ENCODE measurements at regions not wholly inside any gene's neighbourhood (a gene's known extent, or its start where the extent isn't known, plus 50 kb on each side); places are given as distances from the start of the nearest gene placed in this dataset.

DNA sequence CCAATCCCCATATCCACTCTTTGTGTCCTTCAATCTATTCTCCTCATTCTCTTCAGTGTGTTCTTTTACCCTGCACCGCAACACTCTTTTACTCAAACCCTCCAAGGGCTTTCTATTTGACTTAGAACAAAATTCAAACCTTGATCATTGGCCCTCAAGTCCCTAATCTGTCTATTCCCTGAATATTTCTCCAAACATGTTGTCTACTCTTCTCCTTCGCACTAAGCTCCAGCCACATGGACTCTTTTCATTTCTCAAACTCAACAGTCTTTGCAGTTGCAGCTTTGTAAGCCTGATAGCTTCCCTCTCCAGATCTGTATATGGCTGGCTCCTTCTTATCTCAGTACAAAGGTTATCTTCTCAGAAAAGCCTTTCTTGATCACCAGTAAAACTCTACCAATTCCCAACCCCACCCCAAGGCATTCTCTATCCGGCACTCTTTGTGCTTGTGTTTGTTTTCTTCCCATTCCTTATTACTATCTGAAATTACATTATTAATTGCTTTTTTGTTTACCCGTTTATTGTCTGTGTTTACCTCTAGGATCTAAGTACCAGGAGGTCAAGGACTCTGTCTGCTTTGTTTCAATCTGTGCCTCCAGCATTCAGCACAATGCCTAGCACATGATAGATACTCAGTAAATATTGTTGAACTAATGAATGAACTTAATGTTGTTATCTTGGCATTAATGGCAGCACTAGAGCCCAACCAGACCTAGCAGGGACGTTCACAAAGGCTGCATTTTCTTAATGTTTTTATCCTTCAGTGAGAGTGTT is 147.4 kb downstream of the BBOX1 start:
- H3K27ac ChIP-seq (ENCODE audit: low read depth in 2 of 2, low read length in 1 of 2), result no peak overlapping the region
- H3K9me2 ChIP-seq, result no peaks in the 10 kb centered on the region
- ChIA-PET CTCF (interaction anchor here (6.0 kb wide), 1 partner anchor 295 kb away, joined by 223 read pairs; no protein-coding TSS in a partner anchor), POLR2A (no interaction called here)
- 62% methylated on average over 5 of the region's 5 CpGs for whole genome bisulfite sequencing (ENCODE audit: low lambda C conversion rate)
- no peak overlapping the region for H3K4me2 ChIP-seq
- no peaks in the 10 kb centered on the region for H3K36me3 ChIP-seq (replicated peaks in 1 of 2; ENCODE audit: control insufficient read depth in 1 of 2, insufficient read depth in 2 of 2, low read length in 1 of 2)
- H3K4me1 ChIP-seq (ENCODE audit: control insufficient read depth in 1 of 2, insufficient read depth in 2 of 2, low read depth in 1 of 2, low read length in 1 of 2), result peaks cover 0 to 21% of the 10 kb centered on the region in 2 experiments; a peak in 2 of 4 replicates
- H3K9me3 ChIP-seq, result no peaks in the 10 kb centered on the region
- H3K79me2 ChIP-seq (ENCODE audit: insufficient read depth), result no peaks in the 10 kb centered on the region
- no peak overlapping the region for H3K9ac ChIP-seq
- no peak for DNase-seq
- H2AFZ ChIP-seq (ENCODE audit: low read depth), result no peak overlapping the region
- no peak overlapping the region for H3K4me3 ChIP-seq (ENCODE audit: low read depth in 2 of 2, low read length in 1 of 2)
- H4K20me1 ChIP-seq (ENCODE audit: insufficient read depth), result no peaks in the 10 kb centered on the region
- no peaks in the 10 kb centered on the region for H3K27me3 ChIP-seq (ENCODE audit: insufficient read depth)
- no peaks in the 10 kb centered on the region for H3F3A ChIP-seq (replicated peaks; ENCODE audit: insufficient read depth)
- TF ChIP-seq FOXJ3 (CRISPR knock-in tag; IDR thresholded peaks at IDR 0.05) (no peak), FOSL2 (IDR thresholded peaks at IDR 0.05; ENCODE audit: borderline replicate concordance, low read depth) (no peak), NFIC (IDR thresholded peaks at IDR 0.05; ENCODE audit: borderline replicate concordance) (no peak)
- TF ChIP-seq, protein P1, sequence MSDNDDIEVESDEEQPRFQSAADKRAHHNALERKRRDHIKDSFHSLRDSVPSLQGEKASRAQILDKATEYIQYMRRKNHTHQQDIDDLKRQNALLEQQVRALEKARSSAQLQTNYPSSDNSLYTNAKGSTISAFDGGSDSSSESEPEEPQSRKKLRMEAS (IDR thresholded peaks at IDR 0.05; ENCODE audit: low read depth), result no peak

DNA sequence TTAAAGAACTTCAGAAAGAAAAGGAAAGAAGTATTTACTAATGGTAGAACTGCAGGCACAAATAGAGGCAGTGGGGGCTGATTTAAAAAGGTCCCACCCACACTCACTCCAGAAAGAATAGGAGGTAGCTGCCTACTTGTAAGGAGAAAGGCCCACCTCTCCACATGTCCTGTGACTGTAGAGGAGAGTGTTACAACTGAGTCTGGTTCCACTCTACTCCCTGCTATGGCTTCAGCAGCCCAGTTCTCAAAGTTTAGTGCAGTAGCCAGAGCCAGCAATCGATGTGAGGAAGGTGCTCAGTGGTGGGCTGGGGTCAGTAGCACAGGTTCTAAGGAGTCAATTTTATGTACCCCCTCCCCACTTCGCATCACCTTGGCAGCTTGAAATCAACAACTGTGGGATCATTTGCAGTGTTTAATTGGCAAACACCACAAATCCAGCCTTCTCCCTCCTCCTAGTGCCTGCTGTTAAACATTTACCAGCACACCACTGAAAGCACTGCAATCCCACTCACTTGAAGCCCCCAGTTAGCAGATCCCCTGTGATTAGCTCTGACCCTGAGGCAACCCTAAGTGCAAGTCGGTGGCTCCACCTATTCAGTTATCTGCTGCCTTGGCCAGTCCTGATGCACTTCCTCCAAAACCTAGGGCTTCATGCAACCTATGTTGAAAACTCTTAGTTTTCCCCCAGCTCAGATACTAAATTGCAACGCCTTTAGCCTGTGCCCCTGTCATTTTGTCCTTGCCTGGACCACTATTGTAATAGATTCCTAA is 146.6 kb downstream of the BBOX1 start:
- H3K9me3 ChIP-seq, result no peaks in the 10 kb centered on the region
- no peak for TF ChIP-seq ELF1 (IDR thresholded peaks at IDR 0.05)
- H3K27me3 ChIP-seq (ENCODE audit: insufficient read depth), result no peaks in the 10 kb centered on the region
- CTCF ChIA-PET, result interaction anchor here (0.8 to 6.0 kb wide), 3 partner anchors 109 to 309 kb away, joined by 3 to 223 read pairs (median 9); no protein-coding TSS in a partner anchor
- H3K79me2 ChIP-seq (ENCODE audit: insufficient read depth), result no peaks in the 10 kb centered on the region
- H3K27ac ChIP-seq (ENCODE audit: low read depth in 2 of 2, low read length in 1 of 2), result no peak overlapping the region
- H3K4me3 ChIP-seq (ENCODE audit: low read depth in 2 of 2, low read length in 1 of 2), result no peak overlapping the region
- no peak overlapping the region for H3K4me2 ChIP-seq
- H3F3A ChIP-seq (replicated peaks; ENCODE audit: insufficient read depth), result no peaks in the 10 kb centered on the region
- no peak overlapping the region for H2AFZ ChIP-seq (ENCODE audit: low read depth)
- H3K9me2 ChIP-seq, result no peaks in the 10 kb centered on the region
- DNase-seq, result no peak
- H3K9ac ChIP-seq, result no peak overlapping the region
- no peaks in the 10 kb centered on the region for H4K20me1 ChIP-seq (ENCODE audit: insufficient read depth)
- no peaks in the 10 kb centered on the region for H3K36me3 ChIP-seq (replicated peaks in 1 of 2; ENCODE audit: control insufficient read depth in 1 of 2, insufficient read depth in 2 of 2, low read length in 1 of 2)
- WGBS (ENCODE audit: low lambda C conversion rate), result 58% methylated on average over 4 of the region's 4 CpGs
- peaks cover 0 to 21% of the 10 kb centered on the region in 2 experiments; a peak in 2 of 4 replicates for H3K4me1 ChIP-seq (ENCODE audit: control insufficient read depth in 1 of 2, insufficient read depth in 2 of 2, low read depth in 1 of 2, low read length in 1 of 2)
- POLR2A ChIA-PET, result interaction anchor here (0.6 kb wide), 1 partner anchor 298 kb away, joined by 4 read pairs; no protein-coding TSS in a partner anchor

DNA sequence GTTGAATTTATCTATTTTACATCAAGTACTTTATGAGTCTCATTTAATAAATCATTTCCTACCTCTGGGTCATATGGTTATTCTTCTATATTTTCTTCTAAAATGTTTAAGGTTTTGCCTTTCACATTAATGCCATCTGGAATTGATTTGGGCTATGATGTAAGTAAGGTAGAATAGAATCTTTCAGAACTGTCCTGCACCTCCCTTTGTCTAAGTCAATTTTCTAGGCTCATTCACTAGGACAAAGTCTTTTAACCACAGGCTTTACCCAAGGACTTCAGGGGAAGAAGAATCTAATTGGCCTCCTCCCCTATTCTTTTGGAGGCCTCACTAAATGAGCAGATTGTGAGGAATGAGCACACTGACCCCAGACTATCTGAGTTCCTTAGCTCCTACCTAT is 146.0 kb downstream of the BBOX1 start:
- Histone ChIP-seq H3K36me3 (replicated peaks in 1 of 2; ENCODE audit: control insufficient read depth in 1 of 2, insufficient read depth in 2 of 2, low read length in 1 of 2) (no peaks in the 10 kb centered on the region), H4K20me1 (ENCODE audit: insufficient read depth) (no peaks in the 10 kb centered on the region), H3K9ac (no peak overlapping the region), H3K79me2 (ENCODE audit: insufficient read depth) (no peaks in the 10 kb centered on the region), H2AFZ (ENCODE audit: low read depth) (no peak overlapping the region), H3K9me2 (no peaks in the 10 kb centered on the region), H3F3A (replicated peaks; ENCODE audit: insufficient read depth) (no peaks in the 10 kb centered on the region), H3K9me3 (no peaks in the 10 kb centered on the region), H3K4me1 (ENCODE audit: control insufficient read depth in 1 of 2, insufficient read depth in 2 of 2, low read depth in 1 of 2, low read length in 1 of 2) (peaks cover 0 to 21% of the 10 kb centered on the region in 2 experiments; a peak in 2 of 4 replicates), H3K27me3 (ENCODE audit: insufficient read depth) (no peaks in the 10 kb centered on the region), H3K4me2 (no peak overlapping the region), H3K27ac (ENCODE audit: low read depth in 2 of 2, low read length in 1 of 2) (no peak overlapping the region), H3K4me3 (ENCODE audit: low read depth in 2 of 2, low read length in 1 of 2) (no peak overlapping the region)
- DNase-seq, result no peak
- no peak for TF ChIP-seq MXI1 (IDR thresholded peaks at IDR 0.05; ENCODE audit: low read depth, low read length)
- no peak for TF ChIP-seq SIN3A (IDR thresholded peaks at IDR 0.05; ENCODE audit: borderline replicate concordance, low read depth, low read length)
- TF ChIP-seq, protein P2, sequence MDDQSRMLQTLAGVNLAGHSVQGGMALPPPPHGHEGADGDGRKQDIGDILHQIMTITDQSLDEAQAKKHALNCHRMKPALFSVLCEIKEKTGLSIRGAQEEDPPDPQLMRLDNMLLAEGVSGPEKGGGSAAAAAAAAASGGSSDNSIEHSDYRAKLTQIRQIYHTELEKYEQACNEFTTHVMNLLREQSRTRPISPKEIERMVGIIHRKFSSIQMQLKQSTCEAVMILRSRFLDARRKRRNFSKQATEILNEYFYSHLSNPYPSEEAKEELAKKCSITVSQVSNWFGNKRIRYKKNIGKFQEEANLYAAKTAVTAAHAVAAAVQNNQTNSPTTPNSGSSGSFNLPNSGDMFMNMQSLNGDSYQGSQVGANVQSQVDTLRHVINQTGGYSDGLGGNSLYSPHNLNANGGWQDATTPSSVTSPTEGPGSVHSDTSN (IDR thresholded peaks at IDR 0.05), result no peak; the same call in 1 of the 2 replicates
- peak; percentile 51 for TF ChIP-seq TCF12 (IDR thresholded peaks at IDR 0.05)
- TF ChIP-seq, protein P3, sequence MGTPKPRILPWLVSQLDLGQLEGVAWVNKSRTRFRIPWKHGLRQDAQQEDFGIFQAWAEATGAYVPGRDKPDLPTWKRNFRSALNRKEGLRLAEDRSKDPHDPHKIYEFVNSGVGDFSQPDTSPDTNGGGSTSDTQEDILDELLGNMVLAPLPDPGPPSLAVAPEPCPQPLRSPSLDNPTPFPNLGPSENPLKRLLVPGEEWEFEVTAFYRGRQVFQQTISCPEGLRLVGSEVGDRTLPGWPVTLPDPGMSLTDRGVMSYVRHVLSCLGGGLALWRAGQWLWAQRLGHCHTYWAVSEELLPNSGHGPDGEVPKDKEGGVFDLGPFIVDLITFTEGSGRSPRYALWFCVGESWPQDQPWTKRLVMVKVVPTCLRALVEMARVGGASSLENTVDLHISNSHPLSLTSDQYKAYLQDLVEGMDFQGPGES (IDR thresholded peaks at IDR 0.05; ENCODE audit: low read depth, low read length), result no peak
- ChIA-PET CTCF (interaction anchor here (0.8 to 6.0 kb wide), 3 partner anchors 110 to 310 kb away, joined by 3 to 223 read pairs (median 9); no protein-coding TSS in a partner anchor), POLR2A (interaction anchor here (0.6 kb wide), 1 partner anchor 299 kb away, joined by 4 read pairs; no protein-coding TSS in a partner anchor)

Data from SK-N-SH (cell line).